ENCODE measurements at regions not wholly inside any gene's neighbourhood (a gene's known extent, or its start where the extent isn't known, plus 50 kb on each side); places are given as distances from the start of the nearest gene placed in this dataset.

DNA sequence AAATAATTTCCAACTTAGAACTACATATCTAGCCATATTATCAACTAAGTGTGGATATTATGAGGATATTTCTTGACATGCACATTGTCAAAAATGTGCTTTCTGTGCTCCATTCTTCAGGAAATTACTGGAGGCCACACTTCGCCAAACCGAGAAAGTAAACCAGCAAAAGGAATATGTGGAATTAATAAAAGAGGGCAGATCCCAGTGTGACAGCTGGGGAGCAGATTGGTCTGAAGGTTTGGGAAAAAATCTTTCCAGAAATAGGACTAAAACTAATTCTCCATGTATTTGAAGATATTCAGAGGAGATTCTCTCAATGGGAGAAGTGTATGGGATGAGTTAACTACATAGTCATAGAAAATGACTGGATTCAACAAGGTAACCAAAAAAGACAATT is 546.9 kb upstream of the API5 start:
- TF ChIP-seq TEAD4 (IDR thresholded peaks at IDR 0.05) (no peak), EP300 (IDR thresholded peaks at IDR 0.05; ENCODE audit: borderline replicate concordance) (no peak), CREB1 (IDR thresholded peaks at IDR 0.05; ENCODE audit: low read depth) (no peak), EGR1 (IDR thresholded peaks at IDR 0.05) (no peak), TCF12 (IDR thresholded peaks at IDR 0.05; ENCODE audit: low read depth) (no peak), FOXM1 (IDR thresholded peaks at IDR 0.05; ENCODE audit: borderline replicate concordance, low read depth) (no peak), YY1 (IDR thresholded peaks at IDR 0.05; ENCODE audit: low read depth) (no peak), NFIC (IDR thresholded peaks at IDR 0.05) (no peak), TAF1 (IDR thresholded peaks at IDR 0.05; ENCODE audit: low read depth) (no peak), RAD21 (IDR thresholded peaks at IDR 0.05; ENCODE audit: low read depth) (no peak), ZBTB7A (IDR thresholded peaks at IDR 0.05; ENCODE audit: low read depth) (no peak)
- TF ChIP-seq, protein P1, sequence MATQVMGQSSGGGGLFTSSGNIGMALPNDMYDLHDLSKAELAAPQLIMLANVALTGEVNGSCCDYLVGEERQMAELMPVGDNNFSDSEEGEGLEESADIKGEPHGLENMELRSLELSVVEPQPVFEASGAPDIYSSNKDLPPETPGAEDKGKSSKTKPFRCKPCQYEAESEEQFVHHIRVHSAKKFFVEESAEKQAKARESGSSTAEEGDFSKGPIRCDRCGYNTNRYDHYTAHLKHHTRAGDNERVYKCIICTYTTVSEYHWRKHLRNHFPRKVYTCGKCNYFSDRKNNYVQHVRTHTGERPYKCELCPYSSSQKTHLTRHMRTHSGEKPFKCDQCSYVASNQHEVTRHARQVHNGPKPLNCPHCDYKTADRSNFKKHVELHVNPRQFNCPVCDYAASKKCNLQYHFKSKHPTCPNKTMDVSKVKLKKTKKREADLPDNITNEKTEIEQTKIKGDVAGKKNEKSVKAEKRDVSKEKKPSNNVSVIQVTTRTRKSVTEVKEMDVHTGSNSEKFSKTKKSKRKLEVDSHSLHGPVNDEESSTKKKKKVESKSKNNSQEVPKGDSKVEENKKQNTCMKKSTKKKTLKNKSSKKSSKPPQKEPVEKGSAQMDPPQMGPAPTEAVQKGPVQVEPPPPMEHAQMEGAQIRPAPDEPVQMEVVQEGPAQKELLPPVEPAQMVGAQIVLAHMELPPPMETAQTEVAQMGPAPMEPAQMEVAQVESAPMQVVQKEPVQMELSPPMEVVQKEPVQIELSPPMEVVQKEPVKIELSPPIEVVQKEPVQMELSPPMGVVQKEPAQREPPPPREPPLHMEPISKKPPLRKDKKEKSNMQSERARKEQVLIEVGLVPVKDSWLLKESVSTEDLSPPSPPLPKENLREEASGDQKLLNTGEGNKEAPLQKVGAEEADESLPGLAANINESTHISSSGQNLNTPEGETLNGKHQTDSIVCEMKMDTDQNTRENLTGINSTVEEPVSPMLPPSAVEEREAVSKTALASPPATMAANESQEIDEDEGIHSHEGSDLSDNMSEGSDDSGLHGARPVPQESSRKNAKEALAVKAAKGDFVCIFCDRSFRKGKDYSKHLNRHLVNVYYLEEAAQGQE (IDR thresholded peaks at IDR 0.05; ENCODE audit: low read depth): no peak
- TF ChIP-seq, protein P2, sequence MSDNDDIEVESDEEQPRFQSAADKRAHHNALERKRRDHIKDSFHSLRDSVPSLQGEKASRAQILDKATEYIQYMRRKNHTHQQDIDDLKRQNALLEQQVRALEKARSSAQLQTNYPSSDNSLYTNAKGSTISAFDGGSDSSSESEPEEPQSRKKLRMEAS (IDR thresholded peaks at IDR 0.05): no peak
- TF ChIP-seq, protein P3, sequence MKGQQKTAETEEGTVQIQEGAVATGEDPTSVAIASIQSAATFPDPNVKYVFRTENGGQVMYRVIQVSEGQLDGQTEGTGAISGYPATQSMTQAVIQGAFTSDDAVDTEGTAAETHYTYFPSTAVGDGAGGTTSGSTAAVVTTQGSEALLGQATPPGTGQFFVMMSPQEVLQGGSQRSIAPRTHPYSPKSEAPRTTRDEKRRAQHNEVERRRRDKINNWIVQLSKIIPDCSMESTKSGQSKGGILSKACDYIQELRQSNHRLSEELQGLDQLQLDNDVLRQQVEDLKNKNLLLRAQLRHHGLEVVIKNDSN (IDR thresholded peaks at IDR 0.05): no peak
